MM.1S (cell line): ENCODE measurements at regions not wholly inside any gene's neighbourhood (a gene's known extent, or its start where the extent isn't known, plus 50 kb on each side); places are given as distances from the start of the nearest gene placed in this dataset.

Experiments used
- DNase-seq: peaks from one replicate; pipeline ENCODE4 v3.0.0-alpha.2; 2015
- H2AFZ ChIP-seq: fragments of 300-600 bp; sonication (generic); 2 replicates; pipeline ENCODE4 v1.6.0; 2016; ENCODE audit warnings: antibody characterized with exemption, low read length
- H3F3A ChIP-seq: fragments of 300-600 bp; sonication (generic); 2 replicates; pipeline ENCODE4 v1.6.1; 2016; ENCODE audit warnings: mild to moderate bottlenecking, antibody characterized with exemption, low read length, moderate library complexity, mixed read lengths; ENCODE audit not compliant: insufficient read depth
- H3K27ac ChIP-seq: fragments of 300-600 bp; sonication (generic); 2 replicates; pipeline ENCODE4 v1.5.1; 2016; ENCODE audit warnings: mild to moderate bottlenecking, low read length
- H3K27me3 ChIP-seq: fragments of 300-600 bp; sonication (generic); replicated peaks from 2 replicates; pipeline ENCODE4 v1.6.0; 2016; ENCODE audit warnings: low read length; ENCODE audit not compliant: insufficient read depth
- H3K36me3 ChIP-seq: fragments of 300-600 bp; sonication (generic); replicated peaks from 2 replicates; pipeline ENCODE4 v1.6.1; 2016; ENCODE audit warnings: mild to moderate bottlenecking, low read length, mixed read lengths; ENCODE audit not compliant: insufficient read depth
- H3K4me1 ChIP-seq: fragments of 300-600 bp; sonication (generic); 2 replicates; pipeline ENCODE4 v1.6.1; 2016; ENCODE audit warnings: low read length, mixed read lengths
- H3K4me2 ChIP-seq: fragments of 300-600 bp; sonication (generic); 2 replicates; pipeline ENCODE4 v1.6.0; 2016; ENCODE audit warnings: low read depth, low read length
- H3K4me3 ChIP-seq: fragments of 300-600 bp; sonication (generic); 2 replicates; pipeline ENCODE4 v1.5.1; 2016; ENCODE audit warnings: low read length, mixed read lengths
- H3K79me2 ChIP-seq: fragments of 300-600 bp; sonication (generic); 2 replicates; pipeline ENCODE4 v1.6.1; 2016; ENCODE audit warnings: mixed run types, low read length, mixed read lengths
- H3K9ac ChIP-seq: fragments of 300-600 bp; sonication (generic); 2 replicates; pipeline ENCODE4 v1.6.1; 2016; ENCODE audit warnings: low read length, mixed read lengths
- H3K9me2 ChIP-seq: fragments of 300-600 bp; sonication (generic); replicated peaks from 2 replicates; pipeline ENCODE4 v1.6.1; 2016; ENCODE audit warnings: mild to moderate bottlenecking, low read length, mixed read lengths; ENCODE audit not compliant: insufficient read depth
- H3K9me3 ChIP-seq: fragments of 300-600 bp; sonication (generic); replicated peaks from 2 replicates; pipeline ENCODE4 v1.6.1; 2016; ENCODE audit warnings: mild to moderate bottlenecking, low read length, mixed read lengths; ENCODE audit not compliant: insufficient read depth
- H4K20me1 ChIP-seq: fragments of 300-600 bp; sonication (generic); 2 replicates; pipeline ENCODE4 v1.6.1; 2016; ENCODE audit warnings: mild to moderate bottlenecking, low read length, moderate library complexity, mixed read lengths; ENCODE audit not compliant: insufficient read depth
- EZH2 ChIP-seq: fragments of 300-600 bp; sonication (generic); optimal IDR thresholded peaks from 2 replicates; pipeline ENCODE3; 2017; ENCODE audit warnings: low read depth, mild to moderate bottlenecking, antibody characterized with exemption, low read length, mixed read lengths
- EZH2phosphoT487 ChIP-seq: fragments of 300-600 bp; sonication (generic); IDR thresholded peaks from 2 replicates; pipeline ENCODE4 v1.6.1; 2018; ENCODE audit warnings: antibody characterized with exemption, low read length
- TF ChIP-seq, protein P1 (sequence below): fragments of 300-600 bp; sonication (generic); IDR thresholded peaks from 2 replicates; pipeline ENCODE4 v1.5.1; 2016; ENCODE audit warnings: antibody characterized with exemption, low read length, mixed read lengths

DNA sequence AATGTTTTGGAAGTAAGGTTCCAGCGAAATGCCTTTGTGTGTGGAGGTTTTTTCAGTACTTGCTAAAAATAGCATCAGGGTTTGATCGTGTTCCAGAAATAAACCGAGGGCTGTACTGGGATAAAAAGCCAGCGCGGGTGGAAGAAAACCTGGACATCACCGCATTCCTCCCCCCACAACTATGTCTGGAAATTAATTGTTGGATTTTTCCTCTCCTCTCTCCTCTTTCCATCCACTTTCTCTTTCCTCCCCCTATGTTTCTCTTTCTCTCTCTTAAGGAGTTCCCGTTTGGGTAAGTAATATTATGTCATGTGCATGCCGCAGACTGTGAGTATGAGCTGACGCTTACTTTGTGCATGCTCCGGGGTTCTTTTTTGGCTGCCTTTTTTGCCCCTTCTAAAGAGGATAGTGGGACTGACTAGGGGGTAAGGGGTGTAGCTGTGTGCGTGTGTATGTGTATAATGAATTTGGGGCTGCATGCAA lies 104.2 kb upstream of the HSD17B12 start:
- H3K9me2 ChIP-seq: no peaks in the 10 kb centered on the region
- no peaks in the 10 kb centered on the region for H3F3A ChIP-seq
- peak overlapping the region; percentile 13; the same call in 1 of the 2 replicates for H3K4me2 ChIP-seq
- no peak overlapping the region for H3K9ac ChIP-seq
- TF ChIP-seq EZH2phosphoT487 (no peak), EZH2 (no peak)
- TF ChIP-seq, protein P1, sequence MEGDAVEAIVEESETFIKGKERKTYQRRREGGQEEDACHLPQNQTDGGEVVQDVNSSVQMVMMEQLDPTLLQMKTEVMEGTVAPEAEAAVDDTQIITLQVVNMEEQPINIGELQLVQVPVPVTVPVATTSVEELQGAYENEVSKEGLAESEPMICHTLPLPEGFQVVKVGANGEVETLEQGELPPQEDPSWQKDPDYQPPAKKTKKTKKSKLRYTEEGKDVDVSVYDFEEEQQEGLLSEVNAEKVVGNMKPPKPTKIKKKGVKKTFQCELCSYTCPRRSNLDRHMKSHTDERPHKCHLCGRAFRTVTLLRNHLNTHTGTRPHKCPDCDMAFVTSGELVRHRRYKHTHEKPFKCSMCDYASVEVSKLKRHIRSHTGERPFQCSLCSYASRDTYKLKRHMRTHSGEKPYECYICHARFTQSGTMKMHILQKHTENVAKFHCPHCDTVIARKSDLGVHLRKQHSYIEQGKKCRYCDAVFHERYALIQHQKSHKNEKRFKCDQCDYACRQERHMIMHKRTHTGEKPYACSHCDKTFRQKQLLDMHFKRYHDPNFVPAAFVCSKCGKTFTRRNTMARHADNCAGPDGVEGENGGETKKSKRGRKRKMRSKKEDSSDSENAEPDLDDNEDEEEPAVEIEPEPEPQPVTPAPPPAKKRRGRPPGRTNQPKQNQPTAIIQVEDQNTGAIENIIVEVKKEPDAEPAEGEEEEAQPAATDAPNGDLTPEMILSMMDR: no peak
- H3K9me3 ChIP-seq: no peaks in the 10 kb centered on the region
- peaks cover 15% of the 10 kb centered on the region for H3K4me1 ChIP-seq
- no peak overlapping the region for H2AFZ ChIP-seq
- no peaks in the 10 kb centered on the region for H4K20me1 ChIP-seq
- no peaks in the 10 kb centered on the region for H3K79me2 ChIP-seq
- H3K4me3 ChIP-seq: no peak overlapping the region
- H3K27ac ChIP-seq: no peak overlapping the region
- H3K27me3 ChIP-seq: peaks cover 63% of the 10 kb centered on the region
- H3K36me3 ChIP-seq: no peaks in the 10 kb centered on the region
- no peak for DNase-seq

DNA sequence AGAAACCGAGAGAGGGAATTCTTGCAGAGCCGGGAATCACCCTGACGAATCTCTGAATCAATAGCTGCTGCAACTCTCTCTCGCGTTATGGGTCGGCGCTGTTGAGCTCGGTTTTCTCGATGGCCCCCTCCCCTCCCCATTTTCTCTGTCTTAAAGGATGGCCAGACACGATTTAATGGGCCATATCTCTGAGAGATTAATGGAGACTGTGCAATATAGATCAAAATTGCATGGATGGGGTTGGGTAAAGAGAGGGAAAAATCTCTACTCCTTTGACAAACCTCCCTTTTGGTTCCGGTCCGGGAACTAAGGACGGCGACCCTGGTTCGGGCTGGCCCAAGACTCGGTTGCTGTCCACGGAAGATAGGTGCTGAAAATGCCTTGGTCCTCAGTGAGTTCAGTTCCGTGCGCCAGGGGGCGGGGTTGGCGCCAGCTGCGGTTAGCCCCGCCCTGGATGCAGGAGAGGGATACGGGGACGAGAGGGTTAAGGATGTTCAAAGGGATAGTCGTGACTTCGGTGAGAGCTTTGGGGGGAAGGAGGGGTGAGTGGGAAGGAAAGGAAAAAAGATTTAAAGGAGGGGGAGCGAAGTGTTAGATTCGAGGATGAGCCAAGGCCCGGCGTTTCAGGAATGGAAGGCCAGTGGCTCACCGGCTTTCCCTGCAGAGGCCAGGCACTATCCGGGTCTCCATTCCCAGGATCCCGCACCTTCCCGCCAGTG lies 103.6 kb upstream of the HSD17B12 start:
- Histone ChIP-seq H3K9me3 (no peaks in the 10 kb centered on the region), H3K36me3 (no peaks in the 10 kb centered on the region), H3K4me1 (peaks cover 15% of the 10 kb centered on the region), H3K4me2 (peak overlapping the region; percentile 13; the same call in 1 of the 2 replicates), H3K27me3 (peaks cover 69% of the 10 kb centered on the region), H2AFZ (no peak overlapping the region), H3F3A (no peaks in the 10 kb centered on the region), H3K27ac (no peak overlapping the region), H3K9me2 (no peaks in the 10 kb centered on the region), H3K9ac (no peak overlapping the region), H4K20me1 (no peaks in the 10 kb centered on the region), H3K79me2 (no peaks in the 10 kb centered on the region), H3K4me3 (no peak overlapping the region)
- TF ChIP-seq, protein P1: peak; percentile 17
- no peak for TF ChIP-seq EZH2phosphoT487
- no peak for TF ChIP-seq EZH2
- DNase-seq: peak; percentile 30

DNA sequence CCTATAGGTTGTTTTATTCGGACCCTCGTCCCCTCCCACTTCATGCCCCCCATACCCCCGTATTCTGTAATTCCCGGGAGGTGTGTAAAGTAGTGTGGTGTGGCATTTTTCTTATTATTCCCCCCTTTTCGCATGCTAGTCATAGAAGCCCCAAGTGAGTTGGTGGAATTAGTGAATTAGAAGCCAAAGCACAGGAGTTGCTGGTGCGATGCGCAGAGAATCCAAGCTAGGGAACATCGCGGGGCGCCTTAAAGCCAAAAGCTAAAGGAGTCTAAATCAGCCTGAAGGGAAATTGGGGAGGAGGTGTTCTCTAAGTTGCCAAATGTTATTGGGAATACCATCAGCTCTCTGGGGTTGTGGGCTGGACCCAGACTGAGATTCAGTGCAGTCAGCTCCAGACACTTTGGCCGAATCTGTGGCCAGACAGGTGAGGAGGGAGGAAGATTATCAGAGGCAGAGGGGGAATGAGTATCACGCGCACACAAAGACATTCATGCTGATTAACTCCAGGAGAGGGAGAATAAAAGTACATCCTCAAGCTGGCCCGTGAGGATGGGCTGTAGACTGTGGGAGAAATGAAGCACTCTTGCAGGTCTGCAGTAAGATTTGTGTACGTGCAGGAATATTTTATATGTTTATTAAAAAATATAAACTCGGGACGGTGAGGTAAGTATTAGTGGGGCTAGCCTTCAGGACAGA lies 102.8 kb upstream of the HSD17B12 start:
- Histone ChIP-seq H3K4me1 (peaks cover 15% of the 10 kb centered on the region), H3K79me2 (no peaks in the 10 kb centered on the region), H3K9ac (no peak overlapping the region), H3K36me3 (no peaks in the 10 kb centered on the region), H3K9me3 (no peaks in the 10 kb centered on the region), H3F3A (no peaks in the 10 kb centered on the region), H3K9me2 (no peaks in the 10 kb centered on the region), H3K4me3 (no peak overlapping the region), H3K27ac (no peak overlapping the region), H3K4me2 (no peak overlapping the region), H2AFZ (no peak overlapping the region), H4K20me1 (no peaks in the 10 kb centered on the region), H3K27me3 (peaks cover 77% of the 10 kb centered on the region)
- TF ChIP-seq EZH2phosphoT487 (no peak), EZH2 (no peak)
- TF ChIP-seq, protein P1: no peak
- DNase-seq: no peak
